Kidney epithelial cell (primary cell): ENCODE measurements at regions not wholly inside any gene's neighbourhood (a gene's known extent, or its start where the extent isn't known, plus 50 kb on each side); places are given as distances from the start of the nearest gene placed in this dataset.

Experiments used
- DNase-seq: peaks from one replicate; pipeline ENCODE4 v3.0.0-alpha.2; 2010; ENCODE audit warnings: low read depth
- H3K27me3 ChIP-seq: 2 replicates; pipeline ENCODE4 v1.6.0; 2011; ENCODE audit warnings: low read length; ENCODE audit not compliant: control insufficient read depth, insufficient read depth
- H3K36me3 ChIP-seq: 2 replicates; pipeline ENCODE4 v1.5.1; 2011; ENCODE audit warnings: low read length; ENCODE audit not compliant: control insufficient read depth, insufficient read depth
- H3K4me3 ChIP-seq: 2 replicates; pipeline ENCODE4 v1.5.1; 2011; ENCODE audit warnings: low read depth, mild to moderate bottlenecking, control low read depth, low read length
- CTCF ChIP-seq: IDR thresholded peaks from 2 replicates; pipeline ENCODE4 v1.5.1; 2011; ENCODE audit warnings: mild to moderate bottlenecking, moderate library complexity, low read length, control low read depth, inconsistent platforms; ENCODE audit not compliant: insufficient read depth, poor library complexity, severe bottlenecking

GRCh38 chr7:20064974-20065862, 152.0 kb downstream of the MACC1 start:
- Histone ChIP-seq H3K4me3 (no peak overlapping the region), H3K36me3 (no peaks in the 10 kb centered on the region), H3K27me3 (no peaks in the 10 kb centered on the region)
- TF ChIP-seq CTCF, result no peak
- peak; percentile 73 for DNase-seq

DNA sequence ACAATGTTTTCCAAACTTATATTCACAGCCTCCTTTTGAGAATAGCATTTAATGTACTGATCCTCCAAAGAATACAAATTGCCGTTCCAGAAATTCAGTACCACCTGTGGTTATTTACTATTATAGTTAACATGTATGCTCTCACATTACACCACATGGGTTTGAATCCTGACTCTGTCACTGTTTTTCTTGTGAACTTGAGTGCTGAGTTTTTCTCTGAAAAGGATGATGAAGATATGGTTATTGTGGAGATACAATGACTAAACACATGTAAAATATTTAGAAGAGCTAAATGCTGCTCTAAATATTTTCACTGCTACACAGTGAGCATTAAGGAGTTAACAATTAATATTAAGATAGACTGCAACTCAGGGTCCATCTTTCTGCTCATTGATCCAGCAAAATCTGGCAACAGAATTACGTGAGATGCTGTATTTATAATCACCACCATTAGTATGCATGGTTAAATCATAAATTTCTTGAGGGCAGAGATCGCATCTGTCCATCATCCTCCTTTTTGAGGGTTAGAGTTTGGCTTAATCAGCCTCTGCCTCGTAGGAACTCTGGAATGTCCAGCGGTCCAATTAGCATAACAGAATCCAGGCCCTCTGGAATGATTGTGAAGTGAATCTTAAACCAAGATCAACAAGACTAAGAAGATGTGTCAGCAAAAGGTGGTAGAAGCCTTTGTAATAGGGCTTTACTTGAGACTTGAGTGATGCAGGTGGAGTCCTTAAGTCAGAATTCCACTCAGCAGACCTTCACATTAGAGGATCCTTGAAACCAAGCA, 152.8 kb downstream of the MACC1 start:
- DNase-seq, result peak; percentile 70
- Histone ChIP-seq H3K36me3 (no peaks in the 10 kb centered on the region), H3K27me3 (no peaks in the 10 kb centered on the region), H3K4me3 (no peak overlapping the region)
- no peak for TF ChIP-seq CTCF

DNA sequence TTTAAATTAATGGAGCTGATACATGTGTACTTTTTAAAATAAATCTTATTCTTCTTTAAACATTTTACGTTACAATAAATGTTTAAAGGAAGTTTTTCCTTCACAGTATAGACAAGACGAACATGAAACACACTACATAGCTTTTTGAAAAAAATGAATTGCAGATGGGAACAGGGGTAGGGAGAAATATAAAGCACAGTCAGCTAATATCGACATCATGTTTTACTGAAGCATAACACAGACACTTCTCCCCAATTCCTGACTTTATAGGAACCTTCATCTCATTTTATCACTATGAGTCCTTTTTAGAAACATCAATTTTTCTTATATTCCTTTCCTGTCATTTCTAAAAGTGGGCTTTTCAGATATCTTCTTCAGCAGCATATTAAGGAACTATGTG, 153.5 kb downstream of the MACC1 start:
- no peak for DNase-seq
- Histone ChIP-seq H3K36me3 (no peaks in the 10 kb centered on the region), H3K4me3 (no peak overlapping the region), H3K27me3 (no peaks in the 10 kb centered on the region)
- no peak for TF ChIP-seq CTCF

DNA sequence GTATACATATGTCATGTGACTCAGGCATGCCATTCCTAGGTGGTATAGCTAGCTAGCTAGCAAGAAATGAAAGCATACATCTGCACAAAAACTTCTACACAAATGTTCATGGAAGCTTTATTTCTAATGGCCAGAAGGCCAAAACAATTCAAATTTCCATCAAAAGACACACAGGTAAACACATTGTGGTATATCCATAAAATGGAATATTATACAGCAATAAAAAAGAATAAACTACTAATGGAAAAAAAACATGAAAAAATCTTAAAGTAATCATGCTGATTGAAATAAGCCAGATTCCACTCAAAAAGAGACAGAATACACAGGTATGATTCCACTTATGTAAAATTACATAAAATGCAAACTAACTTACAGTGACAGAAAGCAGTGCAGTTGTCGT, 154.3 kb downstream of the MACC1 start:
- Histone ChIP-seq H3K27me3 (no peaks in the 10 kb centered on the region), H3K4me3 (no peak overlapping the region), H3K36me3 (no peaks in the 10 kb centered on the region)
- no peak for DNase-seq
- no peak for TF ChIP-seq CTCF

DNA sequence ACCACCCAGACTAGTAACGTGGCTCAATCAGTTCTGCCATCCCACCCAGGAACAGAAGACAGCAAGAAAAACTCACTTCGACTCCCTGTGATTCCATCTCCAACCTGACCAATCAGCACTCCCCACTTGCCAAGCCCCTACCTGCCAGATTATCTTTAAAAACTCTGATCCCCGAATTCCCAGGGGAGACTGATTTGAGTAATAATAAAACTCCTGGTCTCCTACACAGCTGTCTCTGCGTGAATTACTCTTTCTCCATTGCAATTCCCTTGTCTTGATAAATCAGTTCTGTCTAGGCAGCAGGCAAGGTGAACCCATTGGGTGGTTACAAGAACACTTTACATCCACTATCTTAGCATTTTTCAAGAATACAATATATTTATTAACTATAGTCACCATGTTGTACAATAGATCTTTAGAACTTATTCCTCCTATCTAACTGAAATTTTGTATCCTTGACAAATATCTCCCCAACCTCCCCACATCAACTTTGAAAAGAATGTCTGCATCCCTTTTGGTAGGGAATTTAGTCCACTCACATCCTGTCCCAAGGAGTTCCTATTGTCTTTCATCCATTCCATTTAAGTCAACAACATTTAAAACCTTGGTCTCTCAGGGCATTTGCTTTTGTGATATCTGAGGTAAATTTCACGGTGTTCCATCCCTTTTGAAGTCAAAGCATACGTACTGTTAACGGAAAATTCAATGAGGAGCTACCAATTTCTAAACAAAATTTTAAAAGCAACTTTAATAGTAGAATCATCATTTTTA, 163.7 kb downstream of the MACC1 start:
- H3K27me3 ChIP-seq, result no peaks in the 10 kb centered on the region
- DNase-seq, result no peak
- no peak for TF ChIP-seq CTCF
- no peak overlapping the region for H3K4me3 ChIP-seq
- no peaks in the 10 kb centered on the region for H3K36me3 ChIP-seq
